Natural killer cell (primary cell): ENCODE measurements at regions not wholly inside any gene's neighbourhood (a gene's known extent, or its start where the extent isn't known, plus 50 kb on each side); places are given as distances from the start of the nearest gene placed in this dataset.

Experiments used
- ATAC-seq, 3 donors: fragments of 150-1000 bp in 2 of 3; fragments of 200-7000 bp in 1 of 3; cut with Tn5 transposase; 1 replicate in 1 of 3; 2 replicates in 2 of 3; pipeline ENCODE4 v1.10.0; 2021; ENCODE audit warnings: mild to moderate bottlenecking in 2 of 3, moderate library complexity in 2 of 3
- DNase-seq, 2 donors: peaks; one replicate each; pipeline versions ENCODE4 v3.0.0 to v3.0.0-alpha.2; 2013 to 2021; ENCODE audit warnings: mixed read lengths in 1 of 2
- H3K27ac ChIP-seq: one replicate; pipeline ENCODE4 v1.5.1; 2013; ENCODE audit warnings: mild to moderate bottlenecking, low read length
- H3K27me3 ChIP-seq: one replicate; pipeline ENCODE4 v1.6.1; 2013; ENCODE audit warnings: low read length; ENCODE audit not compliant: control insufficient read depth, insufficient read depth
- H3K36me3 ChIP-seq: one replicate; pipeline ENCODE4 v1.6.1; 2013; ENCODE audit warnings: low read length; ENCODE audit not compliant: control insufficient read depth, insufficient read depth
- H3K4me1 ChIP-seq: one replicate; pipeline ENCODE4 v1.6.1; 2013; ENCODE audit warnings: low read length; ENCODE audit not compliant: control insufficient read depth, insufficient read depth
- H3K4me3 ChIP-seq: one replicate; pipeline ENCODE4 v1.5.1; 2013; ENCODE audit warnings: low read length
- H3K9me3 ChIP-seq: one replicate; pipeline ENCODE4 v1.6.1; 2013; ENCODE audit warnings: low read length; ENCODE audit not compliant: control insufficient read depth, insufficient read depth
- H3K27ac Mint-ChIP-seq, 2 donors: one replicate each; pipeline ENCODE4 v1.8.0; 2022; ENCODE audit warnings: mild to moderate bottlenecking in 2 of 2, mixed read lengths in 2 of 2, moderate library complexity in 1 of 2
- H3K27me3 Mint-ChIP-seq, 2 donors: one replicate each; pipeline ENCODE4 v1.8.0; 2022; ENCODE audit warnings: low read depth in 2 of 2, mixed read lengths in 2 of 2
- H3K36me3 Mint-ChIP-seq: one replicate; pipeline ENCODE4 v1.8.0; 2022; ENCODE audit warnings: mixed read lengths
- H3K4me1 Mint-ChIP-seq, 2 donors: one replicate each; pipeline ENCODE4 v1.8.0; 2022; ENCODE audit warnings: mixed read lengths in 2 of 2
- H3K4me3 Mint-ChIP-seq: one replicate; pipeline ENCODE4 v1.8.0; 2022; ENCODE audit warnings: mild to moderate bottlenecking, moderate library complexity, mixed read lengths
- H3K9me3 Mint-ChIP-seq, 2 donors: one replicate each; pipeline ENCODE4 v1.8.0; 2022; ENCODE audit warnings: mixed read lengths in 2 of 2
- WGBS: methylation state at CpG from one replicate; pipeline ENCODE4 v1.1.7; 2013; ENCODE audit warnings: missing lambda C conversion rate; ENCODE audit not compliant: insufficient coverage; 5-methylcytosine and 5-hydroxymethylcytosine counted together
- intact Hi-C: fragments of 100-400 bp; cut with micrococcal nuclease; formaldehyde crosslinking; loops from one replicate; pipeline ENCODE4 v1.14.2; 2022
- TF ChIP-seq, protein P1 (sequence below): fragments of 200-600 bp; IDR thresholded peaks from one replicate; pipeline ENCODE4 v1.8.0; 2022; ENCODE audit warnings: antibody characterized with exemption

GRCh38 chr2:129772190-129772579 lies 207.3 kb upstream of the RAB6C start:
- TF ChIP-seq, protein P1, sequence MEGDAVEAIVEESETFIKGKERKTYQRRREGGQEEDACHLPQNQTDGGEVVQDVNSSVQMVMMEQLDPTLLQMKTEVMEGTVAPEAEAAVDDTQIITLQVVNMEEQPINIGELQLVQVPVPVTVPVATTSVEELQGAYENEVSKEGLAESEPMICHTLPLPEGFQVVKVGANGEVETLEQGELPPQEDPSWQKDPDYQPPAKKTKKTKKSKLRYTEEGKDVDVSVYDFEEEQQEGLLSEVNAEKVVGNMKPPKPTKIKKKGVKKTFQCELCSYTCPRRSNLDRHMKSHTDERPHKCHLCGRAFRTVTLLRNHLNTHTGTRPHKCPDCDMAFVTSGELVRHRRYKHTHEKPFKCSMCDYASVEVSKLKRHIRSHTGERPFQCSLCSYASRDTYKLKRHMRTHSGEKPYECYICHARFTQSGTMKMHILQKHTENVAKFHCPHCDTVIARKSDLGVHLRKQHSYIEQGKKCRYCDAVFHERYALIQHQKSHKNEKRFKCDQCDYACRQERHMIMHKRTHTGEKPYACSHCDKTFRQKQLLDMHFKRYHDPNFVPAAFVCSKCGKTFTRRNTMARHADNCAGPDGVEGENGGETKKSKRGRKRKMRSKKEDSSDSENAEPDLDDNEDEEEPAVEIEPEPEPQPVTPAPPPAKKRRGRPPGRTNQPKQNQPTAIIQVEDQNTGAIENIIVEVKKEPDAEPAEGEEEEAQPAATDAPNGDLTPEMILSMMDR: no peak
- DNase-seq: no peak
- Histone ChIP-seq H3K27ac (no peak overlapping the region), H3K36me3 (no peaks in the 10 kb centered on the region), H3K9me3 (no peaks in the 10 kb centered on the region), H3K4me3 (no peak overlapping the region), H3K27me3 (no peaks in the 10 kb centered on the region), H3K4me1 (no peaks in the 10 kb centered on the region)
- no peak overlapping the region for H3K4me3 Mint-ChIP-seq
- peaks cover 0 to 12% of the 10 kb centered on the region in 2 donors for H3K27me3 Mint-ChIP-seq
- no peak overlapping the region for H3K27ac Mint-ChIP-seq
- intact Hi-C loops: no loop called here
- H3K36me3 Mint-ChIP-seq: no peaks in the 10 kb centered on the region
- no peak for ATAC-seq
- 94% methylated on average over 2 of the region's 2 CpGs for WGBS
- H3K9me3 Mint-ChIP-seq: no peaks in the 10 kb centered on the region
- no peaks in the 10 kb centered on the region for H3K4me1 Mint-ChIP-seq

GRCh38 chr2:129775952-129776653 lies 203.4 kb upstream of the RAB6C start:
- no peaks in the 10 kb centered on the region for H3K4me1 ChIP-seq
- ATAC-seq (no peak), DNase-seq (no peak)
- WGBS: 86% methylated on average over 3 of the region's 3 CpGs
- no peaks in the 10 kb centered on the region for H3K4me1 Mint-ChIP-seq
- no peak overlapping the region for H3K27ac Mint-ChIP-seq
- H3K9me3 Mint-ChIP-seq: no peaks in the 10 kb centered on the region
- TF ChIP-seq, protein P1: no peak
- H3K4me3 Mint-ChIP-seq: no peak overlapping the region
- H3K36me3 ChIP-seq: no peaks in the 10 kb centered on the region
- no peaks in the 10 kb centered on the region for H3K27me3 ChIP-seq
- H3K36me3 Mint-ChIP-seq: no peaks in the 10 kb centered on the region
- intact Hi-C loops: no loop called here
- no peak overlapping the region for H3K27ac ChIP-seq
- H3K4me3 ChIP-seq: no peak overlapping the region
- H3K9me3 ChIP-seq: no peaks in the 10 kb centered on the region
- H3K27me3 Mint-ChIP-seq: peaks cover 0 to 10% of the 10 kb centered on the region in 2 donors

DNA sequence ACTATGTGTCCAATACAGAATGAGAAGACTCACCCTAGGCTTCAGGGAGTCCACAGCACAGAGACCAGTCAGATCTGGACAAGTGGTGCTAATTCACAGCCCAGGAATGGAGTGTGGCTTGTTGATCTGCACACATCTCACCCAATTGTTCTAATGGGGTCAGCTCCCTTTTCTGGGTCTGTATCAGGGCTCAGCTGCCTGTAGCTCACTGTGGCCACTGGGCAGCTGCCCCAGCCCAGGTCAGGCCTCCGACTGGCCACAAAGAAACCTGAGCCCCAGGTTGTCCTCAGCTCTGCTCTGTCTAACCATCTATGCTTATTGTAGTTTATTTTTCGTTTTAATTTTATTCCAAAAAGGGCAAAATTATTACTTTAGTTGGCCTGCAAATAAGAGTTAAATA lies 202.3 kb upstream of the RAB6C start:
- no peak for ATAC-seq
- TF ChIP-seq, protein P1: no peak
- no peak for DNase-seq
- Mint-ChIP-seq H3K4me1 (no peaks in the 10 kb centered on the region), H3K27ac (no peak overlapping the region), H3K36me3 (no peaks in the 10 kb centered on the region), H3K4me3 (no peak overlapping the region), H3K9me3 (no peaks in the 10 kb centered on the region), H3K27me3 (peaks cover 0 to 3% of the 10 kb centered on the region in 2 donors)
- H3K4me1 ChIP-seq: no peaks in the 10 kb centered on the region
- no peaks in the 10 kb centered on the region for H3K36me3 ChIP-seq
- intact Hi-C loops: no loop called here
- 78% methylated on average over 1 of the region's 2 CpGs for WGBS
- H3K27ac ChIP-seq: no peak overlapping the region
- no peaks in the 10 kb centered on the region for H3K9me3 ChIP-seq
- H3K4me3 ChIP-seq: no peak overlapping the region
- H3K27me3 ChIP-seq: no peaks in the 10 kb centered on the region
